Colonic mucosa (tissue), 4 donors: ENCODE measurements at regions not wholly inside any gene's neighbourhood (a gene's known extent, or its start where the extent isn't known, plus 50 kb on each side); places are given as distances from the start of the nearest gene placed in this dataset.

ENCODE experiments used
- DNase-seq: peaks from one replicate; pipeline ENCODE4 v3.0.0-alpha.2; 2020
- H3K27ac ChIP-seq: fragments of 200-600 bp; one replicate; pipeline ENCODE4 v1.8.0; 2021
- H3K27me3 ChIP-seq: fragments of 200-600 bp; one replicate; pipeline ENCODE4 v1.8.0; 2021
- H3K36me3 ChIP-seq: fragments of 200-600 bp; one replicate; pipeline ENCODE4 v1.8.0; 2021
- H3K4me1 ChIP-seq: fragments of 200-600 bp; one replicate; pipeline ENCODE4 v1.8.0; 2021; ENCODE audit warnings: mild to moderate bottlenecking
- H3K4me3 ChIP-seq: fragments of 200-600 bp; one replicate; pipeline ENCODE4 v1.8.0; 2021
- H3K9ac ChIP-seq, 2 donors: one replicate each; pipeline ENCODE4 v1.7.0; 2013; ENCODE audit warnings: control low read depth in 2 of 2, low read depth in 2 of 2, low read length in 2 of 2
- H3K9me3 ChIP-seq: fragments of 200-600 bp; one replicate; pipeline ENCODE4 v1.8.0; 2021
- CTCF ChIP-seq: fragments of 200-600 bp; IDR thresholded peaks from one replicate; pipeline ENCODE4 v1.8.0; 2022; ENCODE audit warnings: antibody characterized with exemption, mild to moderate bottlenecking
- intact Hi-C: fragments of 100-400 bp; cut with DNase I; formaldehyde crosslinking; loops from one replicate; pipeline ENCODE4 v1.14.1; 2022
- donor health status: healthy.
- donor health status: DM: no; HTN: no; CAD: no.
- donor health status: DM: no; HTN: no; CAD: no.

GRCh38 chr2:128451084-128452023, 132.7 kb upstream of the HS6ST1 start:
- H3K36me3 ChIP-seq, result no peaks in the 10 kb centered on the region
- no peak for TF ChIP-seq CTCF
- H3K9ac ChIP-seq, result no peak overlapping the region
- no peaks in the 10 kb centered on the region for H3K27me3 ChIP-seq
- no peaks in the 10 kb centered on the region for H3K9me3 ChIP-seq
- intact Hi-C loops, result no loop called here
- H3K27ac ChIP-seq, result no peak overlapping the region
- H3K4me1 ChIP-seq, result no peaks in the 10 kb centered on the region
- no peak overlapping the region for H3K4me3 ChIP-seq
- DNase-seq, result peak; percentile 10

- no peak for DNase-seq
- no peak for TF ChIP-seq CTCF
- no peaks in the 10 kb centered on the region for H3K9me3 ChIP-seq
- no peak overlapping the region for H3K4me3 ChIP-seq
- no peak overlapping the region for H3K9ac ChIP-seq
- intact Hi-C loops, result no loop called here
- no peaks in the 10 kb centered on the region for H3K27me3 ChIP-seq
- no peaks in the 10 kb centered on the region for H3K4me1 ChIP-seq
- H3K36me3 ChIP-seq, result no peaks in the 10 kb centered on the region
- no peak overlapping the region for H3K27ac ChIP-seq
These were observed 133.3 kb upstream of the HS6ST1 start for GRCh38 chr2:128452024-128452411.

GRCh38 chr2:128452536-128453530, 134.2 kb upstream of the HS6ST1 start:
- Histone ChIP-seq H3K9me3 (no peaks in the 10 kb centered on the region), H3K36me3 (no peaks in the 10 kb centered on the region), H3K4me1 (no peaks in the 10 kb centered on the region), H3K27me3 (no peaks in the 10 kb centered on the region), H3K9ac (no peak overlapping the region), H3K27ac (no peak overlapping the region), H3K4me3 (no peak overlapping the region)
- DNase-seq, result peak; percentile 14
- TF ChIP-seq CTCF, result no peak
- intact Hi-C loops, result no loop called here

- no peak overlapping the region for H3K27ac ChIP-seq
- H3K36me3 ChIP-seq, result no peaks in the 10 kb centered on the region
- no peaks in the 10 kb centered on the region for H3K4me1 ChIP-seq
- no peak for DNase-seq
- intact Hi-C loops, result no loop called here
- H3K9ac ChIP-seq, result no peak overlapping the region
- no peak for TF ChIP-seq CTCF
- H3K9me3 ChIP-seq, result no peaks in the 10 kb centered on the region
- no peaks in the 10 kb centered on the region for H3K27me3 ChIP-seq
- H3K4me3 ChIP-seq, result no peak overlapping the region
These were observed 136.5 kb upstream of the HS6ST1 start for GRCh38 chr2:128454980-128455720.

GRCh38 chr2:128455721-128456050, 137.0 kb upstream of the HS6ST1 start:
- no peak overlapping the region for H3K4me3 ChIP-seq
- H3K4me1 ChIP-seq, result no peaks in the 10 kb centered on the region
- DNase-seq, result no peak
- no peak for TF ChIP-seq CTCF
- no peak overlapping the region for H3K9ac ChIP-seq
- H3K27me3 ChIP-seq, result no peaks in the 10 kb centered on the region
- H3K27ac ChIP-seq, result no peak overlapping the region
- intact Hi-C loops, result no loop called here
- no peaks in the 10 kb centered on the region for H3K36me3 ChIP-seq
- H3K9me3 ChIP-seq, result no peaks in the 10 kb centered on the region
